ENCODE measurements at regions not wholly inside any gene's neighbourhood (a gene's known extent, or its start where the extent isn't known, plus 50 kb on each side); places are given as distances from the start of the nearest gene placed in this dataset.

- H3K27me3 Mint-ChIP-seq (ENCODE audit: insufficient read depth): no peaks in the 10 kb centered on the region
- no peaks in the 10 kb centered on the region for H3K36me3 ChIP-seq (ENCODE audit: control insufficient read depth, insufficient read depth, low read length)
- H3K27ac Mint-ChIP-seq: no peak overlapping the region
- H3K27me3 ChIP-seq (ENCODE audit: control insufficient read depth, insufficient read depth, low read length, poor library complexity, severe bottlenecking): no peaks in the 10 kb centered on the region
- no peak for DNase-seq
- 94% methylated on average over 2 of the region's 2 CpGs; no CpG with 5 or more reads in 1 of the 2 experiments for whole genome bisulfite sequencing, 2 experiments (ENCODE audit: insufficient coverage in 1 of 2, insufficient read length in 1 of 2)
- no peaks in the 10 kb centered on the region for H3K9me3 ChIP-seq (ENCODE audit: control insufficient read depth, low read length)
- H3K4me1 ChIP-seq (ENCODE audit: control insufficient read depth, insufficient read depth, low read length): peaks cover 5% of the 10 kb centered on the region
- no peak overlapping the region for H3K4me3 Mint-ChIP-seq
- H3K9ac ChIP-seq (ENCODE audit: extremely low read depth, low read length, poor library complexity, severe bottlenecking): no peak overlapping the region
- no peak overlapping the region for H3K27ac ChIP-seq (ENCODE audit: low read depth, low read length)
- no peaks in the 10 kb centered on the region for H3K36me3 Mint-ChIP-seq (ENCODE audit: low read depth)
- H3K4me1 Mint-ChIP-seq: peaks cover 50% of the 10 kb centered on the region
- H3K9me3 Mint-ChIP-seq: no peaks in the 10 kb centered on the region
- TF ChIP-seq CTCF (conservative IDR thresholded peaks at IDR 0.05): no peak
- no peak overlapping the region for H3K4me3 ChIP-seq (ENCODE audit: low read length)
Measured at GRCh38 chr6:84526631-84527030, 237.8 kb downstream of the TBX18 start.

- H3K36me3 Mint-ChIP-seq (ENCODE audit: low read depth): no peaks in the 10 kb centered on the region
- Histone ChIP-seq H3K36me3 (ENCODE audit: control insufficient read depth, insufficient read depth, low read length) (no peaks in the 10 kb centered on the region), H3K9ac (ENCODE audit: extremely low read depth, low read length, poor library complexity, severe bottlenecking) (no peak overlapping the region), H3K27ac (ENCODE audit: low read depth, low read length) (no peak overlapping the region), H3K27me3 (ENCODE audit: control insufficient read depth, insufficient read depth, low read length, poor library complexity, severe bottlenecking) (no peaks in the 10 kb centered on the region), H3K4me3 (ENCODE audit: low read length) (no peak overlapping the region), H3K9me3 (ENCODE audit: control insufficient read depth, low read length) (no peaks in the 10 kb centered on the region), H3K4me1 (ENCODE audit: control insufficient read depth, insufficient read depth, low read length) (peaks cover 5% of the 10 kb centered on the region)
- no peak for DNase-seq
- H3K27me3 Mint-ChIP-seq (ENCODE audit: insufficient read depth): no peaks in the 10 kb centered on the region
- H3K27ac Mint-ChIP-seq: no peak overlapping the region
- WGBS, 2 experiments (ENCODE audit: insufficient coverage in 1 of 2, insufficient read length in 1 of 2): 92% methylated on average over 2 of the region's 2 CpGs
- H3K4me3 Mint-ChIP-seq: no peak overlapping the region
- no peak for TF ChIP-seq CTCF (conservative IDR thresholded peaks at IDR 0.05)
- peaks cover 51% of the 10 kb centered on the region for H3K4me1 Mint-ChIP-seq
- no peaks in the 10 kb centered on the region for H3K9me3 Mint-ChIP-seq
Measured at GRCh38 chr6:84525907-84526306, 238.5 kb downstream of the TBX18 start.

- WGBS, 2 experiments (ENCODE audit: insufficient coverage in 1 of 2, insufficient read length in 1 of 2): 80 to 81% methylated on average over 4 of the region's 4 CpGs
- Mint-ChIP-seq H3K4me3 (no peak overlapping the region), H3K9me3 (no peaks in the 10 kb centered on the region), H3K36me3 (ENCODE audit: low read depth) (no peaks in the 10 kb centered on the region), H3K27me3 (ENCODE audit: insufficient read depth) (no peaks in the 10 kb centered on the region), H3K27ac (no peak overlapping the region), H3K4me1 (peaks cover 52% of the 10 kb centered on the region)
- Histone ChIP-seq H3K36me3 (ENCODE audit: control insufficient read depth, insufficient read depth, low read length) (no peaks in the 10 kb centered on the region), H3K9ac (ENCODE audit: extremely low read depth, low read length, poor library complexity, severe bottlenecking) (no peak overlapping the region), H3K4me1 (ENCODE audit: control insufficient read depth, insufficient read depth, low read length) (peaks cover 5% of the 10 kb centered on the region), H3K27me3 (ENCODE audit: control insufficient read depth, insufficient read depth, low read length, poor library complexity, severe bottlenecking) (no peaks in the 10 kb centered on the region), H3K9me3 (ENCODE audit: control insufficient read depth, low read length) (no peaks in the 10 kb centered on the region), H3K27ac (ENCODE audit: low read depth, low read length) (no peak overlapping the region), H3K4me3 (ENCODE audit: low read length) (no peak overlapping the region)
- no peak for DNase-seq
- no peak for TF ChIP-seq CTCF (conservative IDR thresholded peaks at IDR 0.05)
Measured at GRCh38 chr6:84524636-84525035, 239.8 kb downstream of the TBX18 start.
